ENCODE measurements at regions not wholly inside any gene's neighbourhood (a gene's known extent, or its start where the extent isn't known, plus 50 kb on each side); places are given as distances from the start of the nearest gene placed in this dataset.

- Histone ChIP-seq H3K9me3 (ENCODE audit: control insufficient read depth in 2 of 2, low read length in 2 of 2) (no peaks in the 10 kb centered on the region), H3K36me3 (ENCODE audit: control insufficient read depth, insufficient read depth, low read length) (no peaks in the 10 kb centered on the region), H3K4me1 (ENCODE audit: control insufficient read depth, insufficient read depth, low read length, poor library complexity, severe bottlenecking) (no peaks in the 10 kb centered on the region), H3K27ac (ENCODE audit: insufficient read depth, low read length, poor library complexity, severe bottlenecking) (no peak overlapping the region), H3K27me3 (ENCODE audit: control insufficient read depth, insufficient read depth, low read length) (no peaks in the 10 kb centered on the region), H3K4me3 (ENCODE audit: low read depth, low read length) (no peak overlapping the region)
- Mint-ChIP-seq H3K4me3 (no peak overlapping the region), H3K9me3 (peaks cover 1 to 13% (median 4%) of the 10 kb centered on the region in 7 donors), H3K27me3 (no peaks in the 10 kb centered on the region), H3K4me1 (no peaks in the 10 kb centered on the region), H3K36me3 (no peaks in the 10 kb centered on the region), H3K27ac (no peak overlapping the region)
- DNase-seq (no peak), ATAC-seq (ENCODE audit: low read depth in 2 of 2) (no peak)
Measured at GRCh38 chr9:119078015-119078414, 291.2 kb downstream of the BRINP1 start.

- H3K36me3 ChIP-seq (ENCODE audit: control insufficient read depth, insufficient read depth, low read length) = no peaks in the 10 kb centered on the region
- H3K9me3 ChIP-seq (ENCODE audit: control insufficient read depth in 2 of 2, low read length in 2 of 2) = peaks cover 0 to 4% of the 10 kb centered on the region in 2 experiments
- no peak overlapping the region for H3K27ac ChIP-seq (ENCODE audit: insufficient read depth, low read length, poor library complexity, severe bottlenecking)
- no peak for DNase-seq
- Mint-ChIP-seq H3K4me1 (no peaks in the 10 kb centered on the region), H3K27ac (no peak overlapping the region), H3K27me3 (no peaks in the 10 kb centered on the region), H3K4me3 (no peak overlapping the region), H3K9me3 (peaks cover 3 to 14% (median 8%) of the 10 kb centered on the region in 7 donors), H3K36me3 (no peaks in the 10 kb centered on the region)
- no peaks in the 10 kb centered on the region for H3K27me3 ChIP-seq (ENCODE audit: control insufficient read depth, insufficient read depth, low read length)
- H3K4me3 ChIP-seq (ENCODE audit: low read depth, low read length) = no peak overlapping the region
- no peaks in the 10 kb centered on the region for H3K4me1 ChIP-seq (ENCODE audit: control insufficient read depth, insufficient read depth, low read length, poor library complexity, severe bottlenecking)
- no peak for ATAC-seq (ENCODE audit: low read depth in 2 of 2)
Measured at GRCh38 chr9:119083673-119084072, 285.6 kb downstream of the BRINP1 start.

GRCh38 chr9:119086590-119086989 lies 282.6 kb downstream of the BRINP1 start:
- Histone ChIP-seq H3K27me3 (ENCODE audit: control insufficient read depth, insufficient read depth, low read length) (no peaks in the 10 kb centered on the region), H3K27ac (ENCODE audit: insufficient read depth, low read length, poor library complexity, severe bottlenecking) (no peak overlapping the region), H3K9me3 (ENCODE audit: control insufficient read depth in 2 of 2, low read length in 2 of 2) (peaks cover 0 to 4% of the 10 kb centered on the region in 2 experiments), H3K4me1 (ENCODE audit: control insufficient read depth, insufficient read depth, low read length, poor library complexity, severe bottlenecking) (no peaks in the 10 kb centered on the region), H3K4me3 (ENCODE audit: low read depth, low read length) (no peak overlapping the region), H3K36me3 (ENCODE audit: control insufficient read depth, insufficient read depth, low read length) (no peaks in the 10 kb centered on the region)
- Mint-ChIP-seq H3K9me3 (peaks cover 5 to 11% (median 9%) of the 10 kb centered on the region in 7 donors), H3K27ac (no peak overlapping the region), H3K4me3 (no peak overlapping the region), H3K4me1 (no peaks in the 10 kb centered on the region), H3K36me3 (no peaks in the 10 kb centered on the region), H3K27me3 (no peaks in the 10 kb centered on the region)
- ATAC-seq (ENCODE audit: low read depth in 2 of 2) = no peak
- DNase-seq = no peak

GRCh38 chr9:119088002-119088547 lies 281.2 kb downstream of the BRINP1 start:
- no peak overlapping the region for H3K27ac ChIP-seq (ENCODE audit: insufficient read depth, low read length, poor library complexity, severe bottlenecking)
- no peaks in the 10 kb centered on the region for H3K27me3 ChIP-seq (ENCODE audit: control insufficient read depth, insufficient read depth, low read length)
- H3K27ac Mint-ChIP-seq = no peak overlapping the region
- H3K9me3 ChIP-seq (ENCODE audit: control insufficient read depth in 2 of 2, low read length in 2 of 2) = peaks cover 0 to 4% of the 10 kb centered on the region in 2 experiments
- no peaks in the 10 kb centered on the region for H3K4me1 Mint-ChIP-seq
- DNase-seq (no peak), ATAC-seq (ENCODE audit: low read depth in 2 of 2) (no peak)
- no peaks in the 10 kb centered on the region for H3K4me1 ChIP-seq (ENCODE audit: control insufficient read depth, insufficient read depth, low read length, poor library complexity, severe bottlenecking)
- no peak overlapping the region for H3K4me3 Mint-ChIP-seq
- no peaks in the 10 kb centered on the region for H3K36me3 Mint-ChIP-seq
- no peaks in the 10 kb centered on the region for H3K36me3 ChIP-seq (ENCODE audit: control insufficient read depth, insufficient read depth, low read length)
- H3K27me3 Mint-ChIP-seq = no peaks in the 10 kb centered on the region
- H3K9me3 Mint-ChIP-seq = peaks cover 5 to 12% (median 9%) of the 10 kb centered on the region in 7 donors
- H3K4me3 ChIP-seq (ENCODE audit: low read depth, low read length) = no peak overlapping the region

- no peaks in the 10 kb centered on the region for H3K4me1 Mint-ChIP-seq
- no peaks in the 10 kb centered on the region for H3K36me3 Mint-ChIP-seq
- no peaks in the 10 kb centered on the region for H3K27me3 ChIP-seq (ENCODE audit: control insufficient read depth, insufficient read depth, low read length)
- ATAC-seq (ENCODE audit: low read depth in 2 of 2) (no peak), DNase-seq (no peak)
- H3K9me3 ChIP-seq (ENCODE audit: control insufficient read depth in 2 of 2, low read length in 2 of 2) = peaks cover 0 to 4% of the 10 kb centered on the region in 2 experiments
- H3K36me3 ChIP-seq (ENCODE audit: control insufficient read depth, insufficient read depth, low read length) = no peaks in the 10 kb centered on the region
- H3K4me1 ChIP-seq (ENCODE audit: control insufficient read depth, insufficient read depth, low read length, poor library complexity, severe bottlenecking) = no peaks in the 10 kb centered on the region
- H3K4me3 Mint-ChIP-seq = no peak overlapping the region
- H3K4me3 ChIP-seq (ENCODE audit: low read depth, low read length) = no peak overlapping the region
- H3K9me3 Mint-ChIP-seq = peaks cover 0 to 10% (median 9%) of the 10 kb centered on the region in 7 donors
- H3K27ac Mint-ChIP-seq = no peak overlapping the region
- no peaks in the 10 kb centered on the region for H3K27me3 Mint-ChIP-seq
- no peak overlapping the region for H3K27ac ChIP-seq (ENCODE audit: insufficient read depth, low read length, poor library complexity, severe bottlenecking)
Measured at GRCh38 chr9:119091074-119091473, 278.2 kb downstream of the BRINP1 start.

- no peaks in the 10 kb centered on the region for H3K27me3 ChIP-seq (ENCODE audit: control insufficient read depth, insufficient read depth, low read length)
- DNase-seq = no peak
- ATAC-seq (ENCODE audit: low read depth in 2 of 2) = no peak
- Mint-ChIP-seq H3K4me3 (no peak overlapping the region), H3K27me3 (no peaks in the 10 kb centered on the region), H3K4me1 (no peaks in the 10 kb centered on the region), H3K9me3 (peaks cover 0 to 10% (median 5%) of the 10 kb centered on the region in 7 donors), H3K36me3 (no peaks in the 10 kb centered on the region), H3K27ac (no peak overlapping the region)
- peaks cover 0 to 4% of the 10 kb centered on the region in 2 experiments for H3K9me3 ChIP-seq (ENCODE audit: control insufficient read depth in 2 of 2, low read length in 2 of 2)
- H3K36me3 ChIP-seq (ENCODE audit: control insufficient read depth, insufficient read depth, low read length) = no peaks in the 10 kb centered on the region
- H3K4me1 ChIP-seq (ENCODE audit: control insufficient read depth, insufficient read depth, low read length, poor library complexity, severe bottlenecking) = no peaks in the 10 kb centered on the region
- no peak overlapping the region for H3K27ac ChIP-seq (ENCODE audit: insufficient read depth, low read length, poor library complexity, severe bottlenecking)
- H3K4me3 ChIP-seq (ENCODE audit: low read depth, low read length) = no peak overlapping the region
Measured at GRCh38 chr9:119092125-119092524, 277.1 kb downstream of the BRINP1 start.

GRCh38 chr9:119094086-119094485 lies 275.1 kb downstream of the BRINP1 start:
- DNase-seq (no peak), ATAC-seq (ENCODE audit: low read depth in 2 of 2) (no peak)
- H3K36me3 ChIP-seq (ENCODE audit: control insufficient read depth, insufficient read depth, low read length) = no peaks in the 10 kb centered on the region
- Mint-ChIP-seq H3K4me3 (no peak overlapping the region), H3K36me3 (no peaks in the 10 kb centered on the region), H3K9me3 (peaks cover 0 to 7% (median 5%) of the 10 kb centered on the region in 7 donors), H3K27ac (no peak overlapping the region), H3K27me3 (no peaks in the 10 kb centered on the region), H3K4me1 (no peaks in the 10 kb centered on the region)
- no peaks in the 10 kb centered on the region for H3K9me3 ChIP-seq (ENCODE audit: control insufficient read depth in 2 of 2, low read length in 2 of 2)
- H3K4me3 ChIP-seq (ENCODE audit: low read depth, low read length) = no peak overlapping the region
- H3K27me3 ChIP-seq (ENCODE audit: control insufficient read depth, insufficient read depth, low read length) = no peaks in the 10 kb centered on the region
- H3K4me1 ChIP-seq (ENCODE audit: control insufficient read depth, insufficient read depth, low read length, poor library complexity, severe bottlenecking) = no peaks in the 10 kb centered on the region
- no peak overlapping the region for H3K27ac ChIP-seq (ENCODE audit: insufficient read depth, low read length, poor library complexity, severe bottlenecking)

- Histone ChIP-seq H3K4me1 (ENCODE audit: control insufficient read depth, insufficient read depth, low read length, poor library complexity, severe bottlenecking) (no peaks in the 10 kb centered on the region), H3K27ac (ENCODE audit: insufficient read depth, low read length, poor library complexity, severe bottlenecking) (no peak overlapping the region), H3K4me3 (ENCODE audit: low read depth, low read length) (no peak overlapping the region), H3K27me3 (ENCODE audit: control insufficient read depth, insufficient read depth, low read length) (no peaks in the 10 kb centered on the region), H3K9me3 (ENCODE audit: control insufficient read depth in 2 of 2, low read length in 2 of 2) (no peaks in the 10 kb centered on the region), H3K36me3 (ENCODE audit: control insufficient read depth, insufficient read depth, low read length) (no peaks in the 10 kb centered on the region)
- ATAC-seq (ENCODE audit: low read depth in 2 of 2) = no peak
- H3K4me3 Mint-ChIP-seq = no peak overlapping the region
- no peaks in the 10 kb centered on the region for H3K36me3 Mint-ChIP-seq
- no peak for DNase-seq
- H3K9me3 Mint-ChIP-seq = peaks cover 0 to 9% (median 6%) of the 10 kb centered on the region in 7 donors
- no peak overlapping the region for H3K27ac Mint-ChIP-seq
- H3K27me3 Mint-ChIP-seq = no peaks in the 10 kb centered on the region
- no peaks in the 10 kb centered on the region for H3K4me1 Mint-ChIP-seq
Measured at GRCh38 chr9:119095072-119095471, 274.2 kb downstream of the BRINP1 start.
